HL-60 (cell line): ENCODE measurements at regions not wholly inside any gene's neighbourhood (a gene's known extent, or its start where the extent isn't known, plus 50 kb on each side); places are given as distances from the start of the nearest gene placed in this dataset.

Experiments
- DNase-seq, 2 experiments: peaks; one replicate each; pipeline ENCODE4 v3.0.0-alpha.2; 2010 to 2020; ENCODE audit warnings: low read depth in 1 of 2, low spot score in 1 of 2
- H3K27ac ChIP-seq: fragments of 250-450 bp; sonication (Bioruptor Pico); replicated peaks from 2 replicates; pipeline ENCODE4 v1.5.1; 2020; ENCODE audit warnings: mild to moderate bottlenecking, moderate library complexity
- H3K27me3 ChIP-seq: fragments of 250-450 bp; sonication (Bioruptor Pico); 2 replicates; pipeline ENCODE4 v1.5.1; 2021; ENCODE audit warnings: mild to moderate bottlenecking, moderate library complexity; ENCODE audit not compliant: insufficient read depth, poor library complexity, severe bottlenecking
- H3K4me3 ChIP-seq: replicated peaks from 2 replicates; pipeline ENCODE4 v1.5.1; 2011; ENCODE audit warnings: mild to moderate bottlenecking, control low read depth, low read length; ENCODE audit not compliant: insufficient read depth
- GABPA ChIP-seq: IDR thresholded peaks from 2 replicates; pipeline ENCODE4 v1.6.1; 2012; ENCODE audit warnings: low read depth
- POLR2AphosphoS5 ChIP-seq: IDR thresholded peaks from 2 replicates; pipeline ENCODE4 v1.6.1; 2012; ENCODE audit warnings: low read depth
- SPI1 ChIP-seq: IDR thresholded peaks from 2 replicates; pipeline ENCODE4 v1.6.1; 2012; ENCODE audit warnings: low read depth, mild to moderate bottlenecking, borderline replicate concordance
- TF ChIP-seq, protein P1 (sequence below): IDR thresholded peaks from one replicate; pipeline ENCODE4 v1.5.1; 2011; ENCODE audit warnings: low read length, control low read depth, inconsistent platforms; ENCODE audit not compliant: insufficient read depth
- TF ChIP-seq, protein P2 (sequence below): IDR thresholded peaks from 2 replicates; pipeline ENCODE4 v1.6.1; 2012; ENCODE audit warnings: low read depth; ENCODE audit not compliant: insufficient replicate concordance

DNA sequence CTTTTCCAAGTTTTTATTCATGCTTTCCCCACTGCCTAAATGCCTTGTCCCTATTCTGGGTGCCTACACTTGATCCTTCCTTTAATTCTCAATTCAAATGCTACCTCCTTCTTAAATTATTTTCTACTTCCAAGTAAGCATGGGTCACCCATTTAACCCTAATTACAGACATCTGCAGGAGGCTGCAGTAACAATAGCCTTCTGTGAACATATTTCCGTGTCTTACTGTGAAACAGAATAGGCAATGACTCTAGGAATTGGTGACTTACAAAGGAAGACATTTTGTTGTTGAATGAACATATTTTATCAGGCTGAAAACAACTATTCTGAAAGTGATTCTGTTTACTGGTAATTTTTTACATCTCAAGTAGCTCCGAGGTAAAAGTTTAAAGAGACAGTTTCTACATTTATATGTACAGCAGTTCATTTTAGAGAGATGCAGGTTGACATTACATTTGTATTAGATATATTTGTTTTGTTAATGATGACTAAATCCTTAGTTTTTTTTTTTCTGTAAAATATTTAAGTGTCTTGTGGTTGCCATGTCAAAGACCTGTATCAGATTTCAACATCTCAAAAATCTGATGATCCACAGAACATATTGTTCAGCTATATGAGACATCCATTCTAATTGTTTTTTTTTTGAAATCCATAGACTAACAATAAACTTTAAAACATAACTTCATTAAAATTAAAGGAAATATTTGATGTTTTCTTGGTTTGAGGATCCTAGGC, 316.8 kb downstream of the CASP12 start:
- TF ChIP-seq POLR2AphosphoS5 (no peak), SPI1 (no peak), GABPA (no peak)
- TF ChIP-seq, protein P1, sequence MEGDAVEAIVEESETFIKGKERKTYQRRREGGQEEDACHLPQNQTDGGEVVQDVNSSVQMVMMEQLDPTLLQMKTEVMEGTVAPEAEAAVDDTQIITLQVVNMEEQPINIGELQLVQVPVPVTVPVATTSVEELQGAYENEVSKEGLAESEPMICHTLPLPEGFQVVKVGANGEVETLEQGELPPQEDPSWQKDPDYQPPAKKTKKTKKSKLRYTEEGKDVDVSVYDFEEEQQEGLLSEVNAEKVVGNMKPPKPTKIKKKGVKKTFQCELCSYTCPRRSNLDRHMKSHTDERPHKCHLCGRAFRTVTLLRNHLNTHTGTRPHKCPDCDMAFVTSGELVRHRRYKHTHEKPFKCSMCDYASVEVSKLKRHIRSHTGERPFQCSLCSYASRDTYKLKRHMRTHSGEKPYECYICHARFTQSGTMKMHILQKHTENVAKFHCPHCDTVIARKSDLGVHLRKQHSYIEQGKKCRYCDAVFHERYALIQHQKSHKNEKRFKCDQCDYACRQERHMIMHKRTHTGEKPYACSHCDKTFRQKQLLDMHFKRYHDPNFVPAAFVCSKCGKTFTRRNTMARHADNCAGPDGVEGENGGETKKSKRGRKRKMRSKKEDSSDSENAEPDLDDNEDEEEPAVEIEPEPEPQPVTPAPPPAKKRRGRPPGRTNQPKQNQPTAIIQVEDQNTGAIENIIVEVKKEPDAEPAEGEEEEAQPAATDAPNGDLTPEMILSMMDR = no peak
- TF ChIP-seq, protein P2, sequence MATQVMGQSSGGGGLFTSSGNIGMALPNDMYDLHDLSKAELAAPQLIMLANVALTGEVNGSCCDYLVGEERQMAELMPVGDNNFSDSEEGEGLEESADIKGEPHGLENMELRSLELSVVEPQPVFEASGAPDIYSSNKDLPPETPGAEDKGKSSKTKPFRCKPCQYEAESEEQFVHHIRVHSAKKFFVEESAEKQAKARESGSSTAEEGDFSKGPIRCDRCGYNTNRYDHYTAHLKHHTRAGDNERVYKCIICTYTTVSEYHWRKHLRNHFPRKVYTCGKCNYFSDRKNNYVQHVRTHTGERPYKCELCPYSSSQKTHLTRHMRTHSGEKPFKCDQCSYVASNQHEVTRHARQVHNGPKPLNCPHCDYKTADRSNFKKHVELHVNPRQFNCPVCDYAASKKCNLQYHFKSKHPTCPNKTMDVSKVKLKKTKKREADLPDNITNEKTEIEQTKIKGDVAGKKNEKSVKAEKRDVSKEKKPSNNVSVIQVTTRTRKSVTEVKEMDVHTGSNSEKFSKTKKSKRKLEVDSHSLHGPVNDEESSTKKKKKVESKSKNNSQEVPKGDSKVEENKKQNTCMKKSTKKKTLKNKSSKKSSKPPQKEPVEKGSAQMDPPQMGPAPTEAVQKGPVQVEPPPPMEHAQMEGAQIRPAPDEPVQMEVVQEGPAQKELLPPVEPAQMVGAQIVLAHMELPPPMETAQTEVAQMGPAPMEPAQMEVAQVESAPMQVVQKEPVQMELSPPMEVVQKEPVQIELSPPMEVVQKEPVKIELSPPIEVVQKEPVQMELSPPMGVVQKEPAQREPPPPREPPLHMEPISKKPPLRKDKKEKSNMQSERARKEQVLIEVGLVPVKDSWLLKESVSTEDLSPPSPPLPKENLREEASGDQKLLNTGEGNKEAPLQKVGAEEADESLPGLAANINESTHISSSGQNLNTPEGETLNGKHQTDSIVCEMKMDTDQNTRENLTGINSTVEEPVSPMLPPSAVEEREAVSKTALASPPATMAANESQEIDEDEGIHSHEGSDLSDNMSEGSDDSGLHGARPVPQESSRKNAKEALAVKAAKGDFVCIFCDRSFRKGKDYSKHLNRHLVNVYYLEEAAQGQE = no peak
- no peak for DNase-seq
- no peak overlapping the region for H3K27ac ChIP-seq
- no peak overlapping the region for H3K4me3 ChIP-seq
- H3K27me3 ChIP-seq = no peaks in the 10 kb centered on the region

DNA sequence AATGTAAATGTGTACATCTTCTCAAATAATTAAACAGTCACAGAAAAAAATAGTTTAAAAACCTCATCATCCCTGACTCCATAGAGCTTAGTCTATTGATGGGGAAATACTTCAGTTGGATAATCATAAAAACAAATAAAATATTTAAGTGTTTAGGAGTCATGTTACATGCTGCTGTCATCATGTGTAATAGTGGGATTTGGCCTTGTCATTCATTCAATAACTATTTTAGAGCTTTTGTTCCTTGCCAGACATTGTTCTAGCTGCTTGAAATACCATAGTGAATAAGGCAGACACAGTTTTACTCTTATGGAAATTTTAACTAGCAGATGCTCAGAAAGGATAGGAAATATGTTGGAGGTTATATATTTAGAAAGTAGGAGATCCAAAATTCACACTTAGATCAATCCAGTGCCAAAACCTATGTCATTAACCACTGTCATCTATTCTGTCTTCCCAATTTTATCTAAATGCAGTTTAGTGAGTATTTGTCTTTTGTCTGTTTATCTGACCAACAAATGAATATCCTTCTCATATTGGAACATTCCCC, 324.7 kb downstream of the CASP12 start:
- H3K27ac ChIP-seq = no peak overlapping the region
- no peak for DNase-seq
- no peak overlapping the region for H3K4me3 ChIP-seq
- H3K27me3 ChIP-seq = no peaks in the 10 kb centered on the region
- no peak for TF ChIP-seq SPI1
- TF ChIP-seq GABPA = no peak
- no peak for TF ChIP-seq POLR2AphosphoS5
- TF ChIP-seq, protein P1 = no peak
- TF ChIP-seq, protein P2 = no peak

DNA sequence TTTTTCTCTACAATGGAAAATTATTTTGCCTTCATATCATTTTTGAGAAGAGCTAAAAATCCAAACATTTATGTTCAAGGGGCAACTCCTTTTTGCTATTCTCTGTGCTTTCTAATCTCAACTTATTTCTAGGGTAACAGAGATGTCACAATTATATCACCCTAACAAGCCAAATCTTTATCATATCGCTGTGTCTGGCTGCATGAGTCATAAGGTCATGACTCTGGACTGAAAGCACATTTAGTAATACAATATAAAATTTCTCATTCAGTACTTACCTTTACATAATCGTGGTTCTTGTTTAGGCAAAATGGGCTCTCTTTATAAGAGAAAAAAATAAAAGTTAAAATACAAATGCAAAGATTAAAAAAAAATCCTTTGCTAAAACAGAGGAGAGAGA, 326.0 kb downstream of the CASP12 start:
- H3K27ac ChIP-seq = no peak overlapping the region
- no peak for DNase-seq
- no peak overlapping the region for H3K4me3 ChIP-seq
- H3K27me3 ChIP-seq = no peaks in the 10 kb centered on the region
- TF ChIP-seq SPI1 = no peak
- no peak for TF ChIP-seq GABPA
- TF ChIP-seq POLR2AphosphoS5 = no peak
- TF ChIP-seq, protein P1 = no peak
- TF ChIP-seq, protein P2 = no peak
